Vagina (tissue), 2 donors: ENCODE measurements at regions not wholly inside any gene's neighbourhood (a gene's known extent, or its start where the extent isn't known, plus 50 kb on each side); places are given as distances from the start of the nearest gene placed in this dataset.
A peak's percentile ranks its signal among the peaks of the same experiment; 100 is the strongest.

Experiments
- DNase-seq, 2 donors: peaks; one replicate each; pipeline ENCODE4 v3.0.0-alpha.2; 2017; ENCODE audit errors: extremely low spot score in 2 of 2
- H3K27ac ChIP-seq: fragments of 200-600 bp; sonication (generic); one replicate; pipeline ENCODE4 v1.5.1; 2019
- H3K27me3 ChIP-seq: fragments of 200-600 bp; sonication (generic); one replicate; pipeline ENCODE4 v1.5.1; 2019
- H3K36me3 ChIP-seq, 2 donors: fragments of 200-600 bp; sonication (generic); one replicate each; pipeline ENCODE4 v1.5.1; 2017 to 2019
- H3K4me1 ChIP-seq: fragments of 200-600 bp; sonication (generic); one replicate; pipeline ENCODE4 v1.5.1; 2019
- H3K4me3 ChIP-seq, 2 donors: fragments of 200-600 bp; sonication (generic); 1 replicate in 1 of 2; 2 replicates in 1 of 2; pipeline ENCODE4 v1.5.1; 2016 to 2019
- H3K9me3 ChIP-seq: fragments of 200-600 bp; sonication (generic); one replicate; pipeline ENCODE4 v1.5.1; 2019
- POLR2A ChIP-seq, 2 donors: fragments of 450-650 bp; IDR thresholded peaks; one replicate each; pipeline ENCODE4 v1.6.1; 2017; ENCODE audit warnings: antibody characterized with exemption in 2 of 2, mild to moderate bottlenecking in 2 of 2, moderate library complexity in 2 of 2
- POLR2AphosphoS5 ChIP-seq, 2 donors: sonication (generic); formaldehyde crosslinking; IDR thresholded peaks; one replicate each; pipeline ENCODE4 v1.9.0; 2017; ENCODE audit warnings: antibody characterized with exemption in 2 of 2, mild to moderate bottlenecking in 2 of 2, low read depth in 1 of 2; ENCODE audit not compliant: insufficient read depth in 1 of 2
- intact Hi-C: fragments of 100-400 bp; cut with DNase I; formaldehyde crosslinking; loops from one replicate; pipeline ENCODE4 v1.15.1; 2023
- TF ChIP-seq, protein P1 (sequence below), 3 experiments: fragments of 450-650 bp in 2 of 3; fragments of 200-600 bp in 1 of 3; sonication (generic) in 1 of 3; IDR thresholded peaks; one replicate each; pipeline ENCODE4 v1.5.1; 2017 to 2019; ENCODE audit warnings: antibody characterized with exemption in 3 of 3, mild to moderate bottlenecking in 2 of 3, moderate library complexity in 2 of 3

DNA sequence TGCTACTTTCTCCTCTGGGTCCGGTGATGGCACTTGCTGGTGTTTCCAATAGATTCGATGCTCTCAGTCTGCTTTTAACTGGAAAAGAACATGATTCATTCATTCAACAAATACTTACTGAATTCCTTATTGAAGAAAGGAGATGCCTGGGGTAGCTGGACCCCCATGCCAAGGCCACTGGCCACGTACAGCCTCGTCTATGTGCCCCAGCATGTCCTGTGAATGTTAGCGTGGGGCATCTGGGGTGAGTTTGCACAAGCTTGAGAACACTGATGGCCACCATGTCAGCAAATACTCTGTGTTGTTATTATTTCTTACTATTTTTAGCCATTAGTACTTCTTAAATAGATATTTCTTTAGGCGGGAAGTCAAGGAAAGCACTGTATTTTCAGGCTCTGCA, 112.0 kb upstream of the OXGR1 start:
- intact Hi-C loops, result no loop called here
- Histone ChIP-seq H3K27me3 (no peaks in the 10 kb centered on the region), H3K4me1 (no peaks in the 10 kb centered on the region), H3K9me3 (no peaks in the 10 kb centered on the region), H3K36me3 (no peaks in the 10 kb centered on the region), H3K4me3 (no peak overlapping the region), H3K27ac (no peak overlapping the region)
- DNase-seq, result no peak
- TF ChIP-seq POLR2AphosphoS5 (IDR thresholded peaks at IDR 0.05; ENCODE audit: insufficient read depth in 1 of 2, low read depth in 1 of 2) (no peak), POLR2A (IDR thresholded peaks at IDR 0.05) (no peak)
- TF ChIP-seq, protein P1, sequence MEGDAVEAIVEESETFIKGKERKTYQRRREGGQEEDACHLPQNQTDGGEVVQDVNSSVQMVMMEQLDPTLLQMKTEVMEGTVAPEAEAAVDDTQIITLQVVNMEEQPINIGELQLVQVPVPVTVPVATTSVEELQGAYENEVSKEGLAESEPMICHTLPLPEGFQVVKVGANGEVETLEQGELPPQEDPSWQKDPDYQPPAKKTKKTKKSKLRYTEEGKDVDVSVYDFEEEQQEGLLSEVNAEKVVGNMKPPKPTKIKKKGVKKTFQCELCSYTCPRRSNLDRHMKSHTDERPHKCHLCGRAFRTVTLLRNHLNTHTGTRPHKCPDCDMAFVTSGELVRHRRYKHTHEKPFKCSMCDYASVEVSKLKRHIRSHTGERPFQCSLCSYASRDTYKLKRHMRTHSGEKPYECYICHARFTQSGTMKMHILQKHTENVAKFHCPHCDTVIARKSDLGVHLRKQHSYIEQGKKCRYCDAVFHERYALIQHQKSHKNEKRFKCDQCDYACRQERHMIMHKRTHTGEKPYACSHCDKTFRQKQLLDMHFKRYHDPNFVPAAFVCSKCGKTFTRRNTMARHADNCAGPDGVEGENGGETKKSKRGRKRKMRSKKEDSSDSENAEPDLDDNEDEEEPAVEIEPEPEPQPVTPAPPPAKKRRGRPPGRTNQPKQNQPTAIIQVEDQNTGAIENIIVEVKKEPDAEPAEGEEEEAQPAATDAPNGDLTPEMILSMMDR (IDR thresholded peaks at IDR 0.05), result no peak

DNA sequence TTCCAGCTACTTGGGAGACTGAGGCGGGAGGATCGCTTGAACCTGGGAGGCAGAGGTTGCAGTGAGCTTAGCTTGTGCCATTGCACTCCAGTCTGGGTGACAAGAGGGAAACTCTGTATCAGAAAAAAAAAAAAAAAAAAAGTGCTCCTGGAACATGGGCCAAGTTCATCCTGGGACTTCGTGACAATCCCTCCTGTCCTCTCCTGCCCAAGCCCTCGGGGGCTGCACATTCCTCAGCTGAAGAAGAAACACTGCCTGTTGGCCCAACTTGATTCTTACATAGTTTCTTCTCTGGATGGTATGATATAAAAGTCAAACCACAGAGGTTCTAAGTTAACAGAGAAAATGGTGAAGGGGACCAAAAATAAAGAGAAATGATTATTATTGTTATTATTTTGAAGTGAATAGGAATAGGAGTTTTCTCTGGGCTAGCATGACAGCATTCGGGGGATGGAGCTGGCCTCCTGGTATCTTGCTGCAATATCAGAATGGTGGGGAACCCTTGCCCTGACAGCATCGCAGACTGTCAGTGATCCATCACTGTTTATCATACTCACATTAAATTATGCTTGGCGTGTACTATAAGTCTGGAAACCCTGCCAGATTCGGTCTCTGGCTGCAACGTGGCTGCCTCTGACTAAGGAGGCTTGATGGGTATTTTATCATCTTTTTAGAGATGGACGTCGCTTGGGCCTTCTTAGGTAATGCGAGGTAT, 113.7 kb upstream of the OXGR1 start:
- Histone ChIP-seq H3K27ac (no peak overlapping the region), H3K27me3 (no peaks in the 10 kb centered on the region), H3K4me3 (no peak overlapping the region), H3K4me1 (no peaks in the 10 kb centered on the region), H3K9me3 (no peaks in the 10 kb centered on the region), H3K36me3 (no peaks in the 10 kb centered on the region)
- intact Hi-C loops, result no loop called here
- TF ChIP-seq, protein P1 (IDR thresholded peaks at IDR 0.05), result no peak
- TF ChIP-seq POLR2A (IDR thresholded peaks at IDR 0.05) (no peak), POLR2AphosphoS5 (IDR thresholded peaks at IDR 0.05; ENCODE audit: insufficient read depth in 1 of 2, low read depth in 1 of 2) (no peak)
- DNase-seq, result no peak

DNA sequence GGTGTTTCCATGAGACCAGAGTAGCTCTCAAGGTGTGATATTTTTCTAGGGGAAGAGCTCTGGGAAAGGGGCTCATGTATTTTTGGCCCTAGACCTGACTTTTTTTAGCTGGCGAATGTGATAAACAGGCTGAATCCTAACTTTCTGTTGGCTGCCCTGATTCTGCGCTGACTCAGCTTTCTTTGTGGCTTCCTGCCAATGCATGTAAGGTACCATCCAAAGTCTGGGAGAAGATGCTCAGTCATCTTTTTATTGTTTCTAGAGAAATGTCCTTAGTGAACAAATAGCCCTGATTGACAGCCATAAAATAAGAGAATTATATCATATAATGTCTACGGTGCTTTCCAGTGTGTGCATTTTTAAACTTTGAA, 113.6 kb upstream of the MBNL2 start:
- H3K36me3 ChIP-seq, result no peaks in the 10 kb centered on the region
- H3K4me3 ChIP-seq, result no peak overlapping the region
- no peak for DNase-seq
- H3K9me3 ChIP-seq, result no peaks in the 10 kb centered on the region
- intact Hi-C loops, result no loop called here
- TF ChIP-seq, protein P1 (IDR thresholded peaks at IDR 0.05), result no peak
- no peak for TF ChIP-seq POLR2AphosphoS5 (IDR thresholded peaks at IDR 0.05; ENCODE audit: insufficient read depth in 1 of 2, low read depth in 1 of 2)
- no peak for TF ChIP-seq POLR2A (IDR thresholded peaks at IDR 0.05)
- no peaks in the 10 kb centered on the region for H3K27me3 ChIP-seq
- no peak overlapping the region for H3K27ac ChIP-seq
- H3K4me1 ChIP-seq, result no peaks in the 10 kb centered on the region

DNA sequence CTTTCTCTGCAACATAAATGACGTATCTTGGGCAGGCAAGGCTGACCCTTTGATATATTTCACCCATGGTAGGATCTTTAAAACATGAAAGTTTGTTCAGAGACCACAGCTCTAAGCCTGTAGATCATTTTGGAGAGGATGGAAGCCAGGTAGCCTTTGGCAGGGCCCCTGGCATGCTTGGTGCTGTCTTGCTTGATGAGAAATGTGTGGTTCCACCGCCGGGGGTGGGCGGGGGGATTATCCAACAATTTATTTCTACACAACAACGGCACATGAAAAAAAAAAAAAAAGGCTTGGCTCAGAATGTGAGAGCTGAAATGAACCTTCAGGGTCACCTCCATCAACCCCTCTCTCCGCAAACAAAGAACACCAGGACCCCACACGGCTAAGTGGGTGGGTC, 112.9 kb upstream of the MBNL2 start:
- no peaks in the 10 kb centered on the region for H3K36me3 ChIP-seq
- H3K4me3 ChIP-seq, result no peak overlapping the region
- no peaks in the 10 kb centered on the region for H3K27me3 ChIP-seq
- no peak for DNase-seq
- intact Hi-C loops, result no loop called here
- no peaks in the 10 kb centered on the region for H3K9me3 ChIP-seq
- H3K4me1 ChIP-seq, result peaks cover 2% of the 10 kb centered on the region
- H3K27ac ChIP-seq, result no peak overlapping the region
- TF ChIP-seq POLR2A (IDR thresholded peaks at IDR 0.05) (no peak), POLR2AphosphoS5 (IDR thresholded peaks at IDR 0.05; ENCODE audit: insufficient read depth in 1 of 2, low read depth in 1 of 2) (no peak)
- TF ChIP-seq, protein P1 (IDR thresholded peaks at IDR 0.05), result no peak

DNA sequence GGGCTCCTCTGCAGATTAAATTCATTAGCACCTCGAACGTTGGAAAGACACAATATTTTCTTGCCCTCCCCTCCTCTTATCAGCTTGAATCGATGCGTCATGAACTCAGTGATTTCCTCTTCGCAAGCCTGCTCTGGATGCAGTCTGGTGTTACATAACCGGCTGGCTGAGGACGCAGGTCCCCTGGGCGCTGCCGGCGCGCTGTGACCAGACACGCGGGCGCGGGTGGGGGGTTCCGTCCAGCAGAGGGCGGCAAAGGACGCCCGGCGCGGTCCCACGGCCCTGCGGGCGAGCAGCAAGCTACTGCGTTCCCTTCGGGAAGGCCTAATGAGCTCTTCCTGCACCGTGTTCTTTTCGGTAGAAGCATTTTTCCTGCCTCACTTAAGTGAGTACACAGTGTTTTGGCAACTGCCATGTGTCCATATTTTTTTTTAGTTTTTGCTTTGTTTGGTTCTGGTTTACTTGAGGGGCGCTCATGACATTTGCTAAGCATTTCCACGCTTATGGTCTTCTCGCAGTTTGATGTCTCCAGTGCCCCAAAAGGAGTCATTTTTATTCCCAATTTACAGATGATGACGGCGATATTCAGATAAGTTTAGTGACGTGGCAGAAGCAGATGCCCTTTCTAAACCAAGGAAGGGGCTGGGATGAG, 112.2 kb upstream of the MBNL2 start:
- TF ChIP-seq, protein P1 (IDR thresholded peaks at IDR 0.05), result peak; percentile 91 to 97 (median 96)
- TF ChIP-seq POLR2A (IDR thresholded peaks at IDR 0.05) (no peak), POLR2AphosphoS5 (IDR thresholded peaks at IDR 0.05; ENCODE audit: insufficient read depth in 1 of 2, low read depth in 1 of 2) (peak; percentile 59 to 77)
- H3K36me3 ChIP-seq, result no peaks in the 10 kb centered on the region
- H3K27ac ChIP-seq, result peak overlapping the region; percentile 9
- no peaks in the 10 kb centered on the region for H3K27me3 ChIP-seq
- peaks cover 9% of the 10 kb centered on the region for H3K4me1 ChIP-seq
- H3K9me3 ChIP-seq, result no peaks in the 10 kb centered on the region
- no peak overlapping the region for H3K4me3 ChIP-seq
- intact Hi-C loops, result loop anchor here (5.0 to 10.0 kb wide), 2 partner anchors 247 to 325 kb away; partner anchors contain the start of gene RAP2A
- no peak for DNase-seq
